GM23338 (cell line): ENCODE measurements at regions not wholly inside any gene's neighbourhood (a gene's known extent, or its start where the extent isn't known, plus 50 kb on each side); places are given as distances from the start of the nearest gene placed in this dataset.

ENCODE experiments used
- ATAC-seq: fragments of 200-7000 bp; cut with Tn5 transposase; 3 replicates; pipeline ENCODE4 v1.9.1; 2020
- DNase-seq: peaks from one replicate; pipeline ENCODE4 v3.0.0-alpha.2; 2015; ENCODE audit warnings: low spot score
- H2AFZ ChIP-seq: fragments of 200-600 bp; sonication (generic); 2 replicates; pipeline ENCODE4 v1.8.0; 2016; ENCODE audit warnings: antibody characterized with exemption, mild to moderate bottlenecking, moderate library complexity
- H3F3A ChIP-seq: fragments of 200-600 bp; sonication (generic); replicated peaks from 2 replicates; pipeline ENCODE4 v1.8.0; 2017; ENCODE audit warnings: antibody characterized with exemption, mixed run types, low read depth
- H3K27ac ChIP-seq: fragments of 200-600 bp; sonication (generic); 2 replicates; pipeline ENCODE4 v1.6.1; 2016; ENCODE audit warnings: low read depth
- H3K27me3 ChIP-seq: fragments of 200-600 bp; sonication (generic); 2 replicates; pipeline ENCODE4 v1.8.0; 2016; ENCODE audit warnings: mild to moderate bottlenecking, mixed run types, moderate library complexity; ENCODE audit not compliant: insufficient read depth
- H3K36me3 ChIP-seq: fragments of 200-600 bp; sonication (generic); 2 replicates; pipeline ENCODE4 v1.8.0; 2016; ENCODE audit warnings: mild to moderate bottlenecking; ENCODE audit not compliant: insufficient read depth
- H3K4me1 ChIP-seq: fragments of 200-600 bp; sonication (generic); 2 replicates; pipeline ENCODE4 v1.8.0; 2016; ENCODE audit warnings: mild to moderate bottlenecking, moderate library complexity; ENCODE audit not compliant: insufficient read depth
- H3K4me2 ChIP-seq: fragments of 200-600 bp; sonication (generic); 2 replicates; pipeline ENCODE4 v1.7.1; 2017; ENCODE audit warnings: mixed run types
- H3K4me3 ChIP-seq: fragments of 200-600 bp; sonication (generic); 2 replicates; pipeline ENCODE4 v1.6.1; 2016; ENCODE audit warnings: mixed run types
- H3K79me2 ChIP-seq: fragments of 200-600 bp; sonication (generic); replicated peaks from 2 replicates; pipeline ENCODE4 v1.8.0; 2017; ENCODE audit warnings: mild to moderate bottlenecking; ENCODE audit not compliant: insufficient read depth
- H3K9me2 ChIP-seq: fragments of 200-600 bp; sonication (generic); 2 replicates; pipeline ENCODE4 v1.8.0; 2017; ENCODE audit not compliant: insufficient read depth
- H4K20me1 ChIP-seq: fragments of 200-600 bp; sonication (generic); replicated peaks from 2 replicates; pipeline ENCODE4 v1.8.0; 2017; ENCODE audit warnings: mild to moderate bottlenecking; ENCODE audit not compliant: insufficient read depth
- H3K27ac Mint-ChIP-seq: 2 replicates; pipeline ENCODE4 v1.8.0; 2020; ENCODE audit warnings: inconsistent platforms, mild to moderate bottlenecking, moderate library complexity, mixed read lengths
- H3K27me3 Mint-ChIP-seq: 3 replicates; pipeline ENCODE4 v1.8.0; 2022; ENCODE audit warnings: low read depth, mild to moderate bottlenecking, moderate library complexity, mixed read lengths, inconsistent platforms; ENCODE audit not compliant: insufficient read depth, poor library complexity
- H3K36me3 Mint-ChIP-seq: 3 replicates; pipeline ENCODE4 v1.8.0; 2021; ENCODE audit warnings: low read depth, mild to moderate bottlenecking, inconsistent platforms, moderate library complexity, mixed read lengths
- H3K4me1 Mint-ChIP-seq: 3 replicates; pipeline ENCODE4 v1.8.0; 2020; ENCODE audit warnings: mild to moderate bottlenecking, inconsistent platforms, mixed read lengths
- H3K4me3 Mint-ChIP-seq: 3 replicates; pipeline ENCODE4 v1.8.0; 2021; ENCODE audit warnings: moderate library complexity, mild to moderate bottlenecking, inconsistent platforms, mixed read lengths
- H3K9me3 Mint-ChIP-seq: 3 replicates; pipeline ENCODE4 v1.8.0; 2020; ENCODE audit warnings: moderate library complexity, mild to moderate bottlenecking, inconsistent platforms, mixed read lengths
- CREB1 ChIP-seq: fragments of 250-450 bp; sonication (Bioruptor Pico); IDR thresholded peaks from 2 replicates; pipeline ENCODE4 v1.5.0; 2020; ENCODE audit warnings: low read depth, mild to moderate bottlenecking, moderate library complexity
- EZH2 ChIP-seq: fragments of 200-600 bp; sonication (generic); IDR thresholded peaks from one replicate; pipeline ENCODE4 v1.8.0; 2017; ENCODE audit warnings: antibody characterized with exemption, mild to moderate bottlenecking, low read depth; ENCODE audit not compliant: unreplicated experiment
- NANOG ChIP-seq: IDR thresholded peaks from 2 replicates; pipeline ENCODE4 v1.6.1; 2016; ENCODE audit warnings: antibody characterized with exemption, borderline replicate concordance
- STAT1 ChIP-seq: IDR thresholded peaks from one replicate; pipeline ENCODE4 v1.6.1; 2016; ENCODE audit warnings: antibody characterized with exemption; ENCODE audit not compliant: unreplicated experiment
- ZNF114 ChIP-seq: fragments of 250-450 bp; sonication (Bioruptor Pico); IDR thresholded peaks from 2 replicates; pipeline ENCODE4 v1.5.0; 2020; ENCODE audit warnings: mild to moderate bottlenecking, moderate library complexity
- ZNF331 ChIP-seq: fragments of 250-450 bp; sonication (Bioruptor Pico); IDR thresholded peaks from 2 replicates; pipeline ENCODE4 v1.5.0; 2020; ENCODE audit warnings: low read depth, mild to moderate bottlenecking, moderate library complexity
- TF ChIP-seq, protein P1 (sequence below), 2 experiments: fragments of 200-600 bp in 1 of 2; sonication (generic) in 1 of 2; conservative IDR thresholded peaks; 2 replicates each; pipeline versions ENCODE4 v1.5.1 to v1.6.1; 2016 to 2017; ENCODE audit warnings: antibody characterized with exemption in 2 of 2, low read depth in 2 of 2, mild to moderate bottlenecking in 2 of 2, moderate library complexity in 1 of 2
- TF ChIP-seq, protein P2 (sequence below): IDR thresholded peaks from one replicate; pipeline ENCODE4 v1.6.1; 2018; ENCODE audit warnings: antibody characterized with exemption; ENCODE audit not compliant: unreplicated experiment
- TF ChIP-seq, protein P3 (sequence below): fragments of 250-450 bp; sonication (Bioruptor Pico); IDR thresholded peaks from 2 replicates; pipeline ENCODE4 v1.5.0; 2020; ENCODE audit warnings: mild to moderate bottlenecking, moderate library complexity

DNA sequence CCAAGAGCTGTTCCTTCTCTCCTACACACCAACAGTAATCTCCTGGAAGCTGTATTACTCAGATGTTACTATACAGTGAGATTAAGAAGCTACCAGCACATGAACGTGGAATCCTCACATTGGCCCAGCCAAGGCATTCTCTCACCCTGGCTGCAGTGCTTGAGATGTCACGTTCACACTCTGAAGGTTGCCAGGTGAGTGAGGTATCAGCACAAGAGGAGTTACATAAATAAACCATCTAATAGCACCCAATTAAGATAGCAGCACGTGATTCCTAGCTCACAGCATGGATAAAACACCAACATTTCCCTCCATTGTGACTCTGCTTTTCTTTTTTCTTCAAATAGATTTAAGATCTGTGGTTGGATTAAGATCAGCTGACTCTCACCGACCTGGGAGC lies 182.8 kb downstream of the PLPP3 start (continued):
- TF ChIP-seq, protein P1, sequence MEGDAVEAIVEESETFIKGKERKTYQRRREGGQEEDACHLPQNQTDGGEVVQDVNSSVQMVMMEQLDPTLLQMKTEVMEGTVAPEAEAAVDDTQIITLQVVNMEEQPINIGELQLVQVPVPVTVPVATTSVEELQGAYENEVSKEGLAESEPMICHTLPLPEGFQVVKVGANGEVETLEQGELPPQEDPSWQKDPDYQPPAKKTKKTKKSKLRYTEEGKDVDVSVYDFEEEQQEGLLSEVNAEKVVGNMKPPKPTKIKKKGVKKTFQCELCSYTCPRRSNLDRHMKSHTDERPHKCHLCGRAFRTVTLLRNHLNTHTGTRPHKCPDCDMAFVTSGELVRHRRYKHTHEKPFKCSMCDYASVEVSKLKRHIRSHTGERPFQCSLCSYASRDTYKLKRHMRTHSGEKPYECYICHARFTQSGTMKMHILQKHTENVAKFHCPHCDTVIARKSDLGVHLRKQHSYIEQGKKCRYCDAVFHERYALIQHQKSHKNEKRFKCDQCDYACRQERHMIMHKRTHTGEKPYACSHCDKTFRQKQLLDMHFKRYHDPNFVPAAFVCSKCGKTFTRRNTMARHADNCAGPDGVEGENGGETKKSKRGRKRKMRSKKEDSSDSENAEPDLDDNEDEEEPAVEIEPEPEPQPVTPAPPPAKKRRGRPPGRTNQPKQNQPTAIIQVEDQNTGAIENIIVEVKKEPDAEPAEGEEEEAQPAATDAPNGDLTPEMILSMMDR (conservative IDR thresholded peaks at IDR 0.05; ENCODE audit: low read depth in 2 of 2): no peak
- TF ChIP-seq STAT1 (no peak), EZH2 (no peak), ZNF331 (no peak), CREB1 (no peak)

DNA sequence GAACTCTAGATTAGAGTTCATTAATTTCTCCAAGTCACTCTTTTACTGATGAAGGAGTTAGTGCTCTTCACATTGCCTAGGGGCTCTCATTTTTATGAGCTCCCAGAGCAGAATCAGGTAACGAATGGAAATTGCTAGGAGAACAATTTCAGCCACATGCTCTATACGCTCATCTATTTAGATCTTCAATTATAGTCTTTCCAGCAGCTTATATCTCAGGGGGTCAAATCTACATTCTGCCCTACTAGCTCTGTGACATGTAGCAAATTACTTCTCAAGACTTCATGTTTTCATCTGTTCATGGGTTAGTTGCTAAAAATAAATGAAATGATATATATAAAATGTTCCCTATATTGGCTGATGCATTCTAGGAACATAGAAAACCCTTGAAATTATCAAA lies 183.6 kb downstream of the PLPP3 start:
- Mint-ChIP-seq H3K9me3 (no peaks in the 10 kb centered on the region), H3K4me3 (no peak overlapping the region), H3K36me3 (no peaks in the 10 kb centered on the region), H3K27ac (no peak overlapping the region), H3K4me1 (peaks cover 14% of the 10 kb centered on the region), H3K27me3 (no peaks in the 10 kb centered on the region)
- no peaks in the 10 kb centered on the region for H4K20me1 ChIP-seq
- no peaks in the 10 kb centered on the region for H3F3A ChIP-seq
- no peaks in the 10 kb centered on the region for H3K79me2 ChIP-seq
- H3K4me1 ChIP-seq: peaks cover 8% of the 10 kb centered on the region
- no peak overlapping the region for H3K4me3 ChIP-seq
- no peaks in the 10 kb centered on the region for H3K27me3 ChIP-seq
- DNase-seq (no peak), ATAC-seq (no peak)
- peaks cover 16% of the 10 kb centered on the region for H3K9me2 ChIP-seq
- H2AFZ ChIP-seq: no peak overlapping the region
- TF ChIP-seq CREB1 (no peak), NANOG (no peak), ZNF114 (no peak), STAT1 (no peak), EZH2 (no peak)
- TF ChIP-seq, protein P2, sequence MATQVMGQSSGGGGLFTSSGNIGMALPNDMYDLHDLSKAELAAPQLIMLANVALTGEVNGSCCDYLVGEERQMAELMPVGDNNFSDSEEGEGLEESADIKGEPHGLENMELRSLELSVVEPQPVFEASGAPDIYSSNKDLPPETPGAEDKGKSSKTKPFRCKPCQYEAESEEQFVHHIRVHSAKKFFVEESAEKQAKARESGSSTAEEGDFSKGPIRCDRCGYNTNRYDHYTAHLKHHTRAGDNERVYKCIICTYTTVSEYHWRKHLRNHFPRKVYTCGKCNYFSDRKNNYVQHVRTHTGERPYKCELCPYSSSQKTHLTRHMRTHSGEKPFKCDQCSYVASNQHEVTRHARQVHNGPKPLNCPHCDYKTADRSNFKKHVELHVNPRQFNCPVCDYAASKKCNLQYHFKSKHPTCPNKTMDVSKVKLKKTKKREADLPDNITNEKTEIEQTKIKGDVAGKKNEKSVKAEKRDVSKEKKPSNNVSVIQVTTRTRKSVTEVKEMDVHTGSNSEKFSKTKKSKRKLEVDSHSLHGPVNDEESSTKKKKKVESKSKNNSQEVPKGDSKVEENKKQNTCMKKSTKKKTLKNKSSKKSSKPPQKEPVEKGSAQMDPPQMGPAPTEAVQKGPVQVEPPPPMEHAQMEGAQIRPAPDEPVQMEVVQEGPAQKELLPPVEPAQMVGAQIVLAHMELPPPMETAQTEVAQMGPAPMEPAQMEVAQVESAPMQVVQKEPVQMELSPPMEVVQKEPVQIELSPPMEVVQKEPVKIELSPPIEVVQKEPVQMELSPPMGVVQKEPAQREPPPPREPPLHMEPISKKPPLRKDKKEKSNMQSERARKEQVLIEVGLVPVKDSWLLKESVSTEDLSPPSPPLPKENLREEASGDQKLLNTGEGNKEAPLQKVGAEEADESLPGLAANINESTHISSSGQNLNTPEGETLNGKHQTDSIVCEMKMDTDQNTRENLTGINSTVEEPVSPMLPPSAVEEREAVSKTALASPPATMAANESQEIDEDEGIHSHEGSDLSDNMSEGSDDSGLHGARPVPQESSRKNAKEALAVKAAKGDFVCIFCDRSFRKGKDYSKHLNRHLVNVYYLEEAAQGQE: no peak
- TF ChIP-seq, protein P1 (conservative IDR thresholded peaks at IDR 0.05; ENCODE audit: low read depth in 2 of 2): no peak
- TF ChIP-seq, protein P3, sequence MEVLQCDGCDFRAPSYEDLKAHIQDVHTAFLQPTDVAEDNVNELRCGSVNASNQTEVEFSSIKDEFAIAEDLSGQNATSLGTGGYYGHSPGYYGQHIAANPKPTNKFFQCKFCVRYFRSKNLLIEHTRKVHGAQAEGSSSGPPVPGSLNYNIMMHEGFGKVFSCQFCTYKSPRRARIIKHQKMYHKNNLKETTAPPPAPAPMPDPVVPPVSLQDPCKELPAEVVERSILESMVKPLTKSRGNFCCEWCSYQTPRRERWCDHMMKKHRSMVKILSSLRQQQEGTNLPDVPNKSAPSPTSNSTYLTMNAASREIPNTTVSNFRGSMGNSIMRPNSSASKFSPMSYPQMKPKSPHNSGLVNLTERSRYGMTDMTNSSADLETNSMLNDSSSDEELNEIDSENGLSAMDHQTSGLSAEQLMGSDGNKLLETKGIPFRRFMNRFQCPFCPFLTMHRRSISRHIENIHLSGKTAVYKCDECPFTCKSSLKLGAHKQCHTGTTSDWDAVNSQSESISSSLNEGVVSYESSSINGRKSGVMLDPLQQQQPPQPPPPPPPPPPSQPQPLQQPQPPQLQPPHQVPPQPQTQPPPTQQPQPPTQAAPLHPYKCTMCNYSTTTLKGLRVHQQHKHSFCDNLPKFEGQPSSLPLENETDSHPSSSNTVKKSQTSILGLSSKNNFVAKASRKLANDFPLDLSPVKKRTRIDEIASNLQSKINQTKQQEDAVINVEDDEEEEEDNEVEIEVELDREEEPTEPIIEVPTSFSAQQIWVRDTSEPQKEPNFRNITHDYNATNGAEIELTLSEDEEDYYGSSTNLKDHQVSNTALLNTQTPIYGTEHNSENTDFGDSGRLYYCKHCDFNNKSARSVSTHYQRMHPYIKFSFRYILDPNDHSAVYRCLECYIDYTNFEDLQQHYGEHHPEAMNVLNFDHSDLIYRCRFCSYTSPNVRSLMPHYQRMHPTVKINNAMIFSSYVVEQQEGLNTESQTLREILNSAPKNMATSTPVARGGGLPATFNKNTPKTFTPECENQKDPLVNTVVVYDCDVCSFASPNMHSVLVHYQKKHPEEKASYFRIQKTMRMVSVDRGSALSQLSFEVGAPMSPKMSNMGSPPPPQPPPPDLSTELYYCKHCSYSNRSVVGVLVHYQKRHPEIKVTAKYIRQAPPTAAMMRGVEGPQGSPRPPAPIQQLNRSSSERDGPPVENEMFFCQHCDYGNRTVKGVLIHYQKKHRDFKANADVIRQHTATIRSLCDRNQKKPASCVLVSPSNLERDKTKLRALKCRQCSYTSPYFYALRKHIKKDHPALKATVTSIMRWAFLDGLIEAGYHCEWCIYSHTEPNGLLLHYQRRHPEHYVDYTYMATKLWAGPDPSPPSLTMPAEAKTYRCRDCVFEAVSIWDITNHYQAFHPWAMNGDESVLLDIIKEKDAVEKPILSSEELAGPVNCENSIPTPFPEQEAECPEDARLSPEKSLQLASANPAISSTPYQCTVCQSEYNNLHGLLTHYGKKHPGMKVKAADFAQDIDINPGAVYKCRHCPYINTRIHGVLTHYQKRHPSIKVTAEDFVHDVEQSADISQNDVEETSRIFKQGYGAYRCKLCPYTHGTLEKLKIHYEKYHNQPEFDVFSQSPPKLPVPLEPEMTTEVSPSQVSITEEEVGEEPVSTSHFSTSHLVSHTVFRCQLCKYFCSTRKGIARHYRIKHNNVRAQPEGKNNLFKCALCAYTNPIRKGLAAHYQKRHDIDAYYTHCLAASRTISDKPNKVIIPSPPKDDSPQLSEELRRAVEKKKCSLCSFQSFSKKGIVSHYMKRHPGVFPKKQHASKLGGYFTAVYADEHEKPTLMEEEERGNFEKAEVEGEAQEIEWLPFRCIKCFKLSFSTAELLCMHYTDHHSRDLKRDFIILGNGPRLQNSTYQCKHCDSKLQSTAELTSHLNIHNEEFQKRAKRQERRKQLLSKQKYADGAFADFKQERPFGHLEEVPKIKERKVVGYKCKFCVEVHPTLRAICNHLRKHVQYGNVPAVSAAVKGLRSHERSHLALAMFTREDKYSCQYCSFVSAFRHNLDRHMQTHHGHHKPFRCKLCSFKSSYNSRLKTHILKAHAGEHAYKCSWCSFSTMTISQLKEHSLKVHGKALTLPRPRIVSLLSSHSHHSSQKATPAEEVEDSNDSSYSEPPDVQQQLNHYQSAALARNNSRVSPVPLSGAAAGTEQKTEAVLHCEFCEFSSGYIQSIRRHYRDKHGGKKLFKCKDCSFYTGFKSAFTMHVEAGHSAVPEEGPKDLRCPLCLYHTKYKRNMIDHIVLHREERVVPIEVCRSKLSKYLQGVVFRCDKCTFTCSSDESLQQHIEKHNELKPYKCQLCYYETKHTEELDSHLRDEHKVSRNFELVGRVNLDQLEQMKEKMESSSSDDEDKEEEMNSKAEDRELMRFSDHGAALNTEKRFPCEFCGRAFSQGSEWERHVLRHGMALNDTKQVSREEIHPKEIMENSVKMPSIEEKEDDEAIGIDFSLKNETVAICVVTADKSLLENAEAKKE (CRISPR knock-in tag): no peak
- no peaks in the 10 kb centered on the region for H3K36me3 ChIP-seq
- H3K27ac ChIP-seq: no peak overlapping the region
- H3K4me2 ChIP-seq: no peak overlapping the region
